SK-MEL-5 (cell line): ENCODE measurements at regions not wholly inside any gene's neighbourhood (a gene's known extent, or its start where the extent isn't known, plus 50 kb on each side); places are given as distances from the start of the nearest gene placed in this dataset.

Source experiments
- small RNA-seq, 2 experiments: library from RNA; depleted of rRNA; stranded (forward); fragments of <200 nt; gene quantifications; one replicate each; pipeline ENCODE3, GENCODE V24; 2014

Small RNA genes in the stretch of these regions (small RNA-seq; reads per million reads assigned to genes)
- gene AL392003.1, result 0 reads per million in 2 experiments
